ENCODE measurements at regions not wholly inside any gene's neighbourhood (a gene's known extent, or its start where the extent isn't known, plus 50 kb on each side); places are given as distances from the start of the nearest gene placed in this dataset.
A peak's percentile ranks its signal among the peaks of the same experiment; 100 is the strongest.

DNA sequence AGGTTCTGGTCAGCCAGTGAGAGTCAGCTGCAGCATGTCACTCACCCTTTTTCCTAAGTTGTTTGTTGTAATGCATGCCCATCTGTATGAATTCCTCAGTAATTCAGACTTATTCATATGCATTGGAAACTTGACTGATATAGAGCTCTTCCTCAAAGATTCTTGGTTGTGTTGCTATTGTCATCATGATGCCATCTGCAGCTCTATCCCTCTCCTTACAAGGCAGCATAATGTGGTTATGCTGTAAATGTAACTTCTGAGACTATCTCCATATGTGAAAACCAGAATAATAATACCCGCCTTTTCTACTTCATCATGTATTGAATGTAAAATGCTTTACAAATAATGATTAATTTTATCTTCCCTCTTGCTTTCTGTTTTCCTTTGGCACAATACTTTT, 252.6 kb upstream of the MTPN start:
- no peak for DNase-seq

DNA sequence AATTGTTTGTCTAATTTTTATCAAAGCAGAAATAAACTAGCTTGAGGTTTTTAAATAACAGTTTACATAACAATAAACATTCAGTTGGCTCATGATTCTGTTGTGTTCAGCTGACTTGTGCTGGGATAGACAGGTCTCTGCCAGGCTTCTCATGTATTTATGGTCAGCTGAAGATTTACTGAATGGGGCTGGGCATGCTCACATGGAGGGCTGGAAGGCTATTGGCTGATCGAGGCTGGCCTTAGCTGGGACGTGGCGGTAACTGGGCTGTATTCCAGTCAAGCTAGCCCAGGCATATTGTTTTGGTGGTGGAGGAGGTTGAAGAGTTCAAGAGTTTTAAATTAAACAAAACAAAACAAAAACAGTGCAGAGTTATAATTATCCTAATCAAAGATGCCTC, 251.0 kb upstream of the MTPN start:
- peak; percentile 85 for DNase-seq

DNA sequence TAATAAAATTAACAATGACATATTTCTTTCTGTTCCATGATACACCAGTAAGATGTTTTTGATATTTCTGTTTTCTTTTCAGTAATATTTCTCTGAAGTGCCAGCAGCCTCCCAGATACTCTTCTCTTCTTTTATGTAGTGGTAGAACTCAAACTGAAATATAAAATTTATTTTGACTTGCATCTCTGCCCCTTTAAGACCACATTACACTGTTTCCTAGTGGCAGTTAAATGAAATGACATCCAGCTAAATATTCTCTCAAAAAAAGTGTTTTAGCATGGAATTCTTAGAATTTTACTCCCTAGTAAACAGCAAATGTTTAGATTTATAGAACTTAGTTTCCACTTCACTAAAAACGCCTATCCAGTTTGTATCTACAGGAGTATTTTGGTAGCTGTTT, 237.2 kb upstream of the MTPN start:
- no peak for DNase-seq

DNA sequence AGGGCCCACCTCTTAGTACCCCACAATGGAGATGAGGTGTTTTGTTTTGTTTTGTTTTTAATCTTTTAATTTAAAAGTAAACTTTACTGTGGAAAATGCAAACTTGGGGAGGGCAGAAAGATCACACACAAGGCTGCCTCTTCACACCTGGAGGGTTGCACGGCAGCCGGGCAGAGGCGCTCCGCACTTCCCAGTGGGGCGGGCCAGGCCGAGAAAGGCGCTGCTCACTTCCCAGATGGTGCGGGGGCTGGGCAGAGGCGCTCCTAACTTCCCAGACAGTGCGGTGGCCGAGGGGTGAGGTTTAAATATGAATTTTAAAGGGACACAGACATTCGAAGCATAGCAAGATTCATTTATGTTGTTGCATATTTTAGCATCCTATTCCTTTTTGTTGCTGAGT, 235.9 kb upstream of the MTPN start:
- DNase-seq: no peak

- DNase-seq: no peak
These were observed 233.5 kb upstream of the MTPN start for GRCh38 chr7:136210664-136211063.

DNA sequence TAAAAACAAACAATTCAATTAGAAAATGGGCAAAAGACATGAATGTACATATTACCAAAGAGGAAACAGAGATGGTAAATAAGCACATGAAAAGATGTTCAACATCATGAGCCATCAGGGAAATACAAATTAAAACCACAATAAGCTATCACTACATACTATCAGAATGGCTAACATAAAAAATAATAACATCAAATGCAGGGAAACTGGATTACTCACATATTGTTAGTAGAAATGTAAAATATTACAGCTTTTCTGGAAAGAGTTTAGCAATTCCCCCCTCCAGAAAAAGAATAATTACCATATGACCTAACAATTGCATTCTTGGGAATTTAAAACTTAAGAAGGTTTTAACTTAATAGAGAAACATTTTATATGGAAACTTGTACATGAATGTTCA, 232.9 kb upstream of the MTPN start:
- DNase-seq: no peak

DNA sequence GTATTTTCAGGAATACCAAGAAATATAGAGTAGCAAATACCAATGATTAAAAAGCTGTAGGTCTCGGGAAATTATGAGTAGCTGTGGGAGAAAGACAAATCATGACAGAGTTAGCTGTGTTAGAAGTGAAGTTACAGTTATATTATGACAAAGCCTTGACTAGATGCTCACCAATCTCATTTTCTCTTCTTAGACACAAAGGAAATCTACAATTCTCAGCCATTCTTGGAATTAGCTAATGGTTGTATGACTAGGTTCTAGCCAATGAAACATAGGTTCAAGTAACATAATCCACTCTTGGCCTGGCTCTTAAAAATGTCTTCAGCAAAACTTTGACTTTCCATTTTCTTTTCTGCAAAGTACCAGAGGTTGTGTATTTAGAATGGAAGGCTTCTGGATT, 228.8 kb upstream of the MTPN start:
- no peak for DNase-seq

DNA sequence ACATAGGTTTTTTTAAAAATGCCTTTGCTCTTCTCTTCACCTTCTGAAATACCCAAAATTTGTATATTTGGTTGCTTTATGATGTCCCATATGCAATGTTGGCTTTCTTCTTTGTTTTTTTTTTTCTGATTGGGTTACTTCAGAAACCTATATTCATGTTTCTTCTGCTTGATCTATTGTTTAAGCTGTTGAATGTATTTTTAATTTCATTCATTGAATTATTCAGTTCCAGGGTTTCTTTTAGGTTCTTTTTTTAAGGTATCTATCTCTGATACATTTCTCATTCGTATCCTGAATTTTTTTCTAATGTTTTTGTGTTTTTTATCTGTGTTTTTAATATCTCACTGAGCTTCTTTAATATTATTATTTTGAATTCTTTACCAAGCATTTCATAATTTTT, 221.0 kb upstream of the MTPN start:
- DNase-seq: no peak

DNA sequence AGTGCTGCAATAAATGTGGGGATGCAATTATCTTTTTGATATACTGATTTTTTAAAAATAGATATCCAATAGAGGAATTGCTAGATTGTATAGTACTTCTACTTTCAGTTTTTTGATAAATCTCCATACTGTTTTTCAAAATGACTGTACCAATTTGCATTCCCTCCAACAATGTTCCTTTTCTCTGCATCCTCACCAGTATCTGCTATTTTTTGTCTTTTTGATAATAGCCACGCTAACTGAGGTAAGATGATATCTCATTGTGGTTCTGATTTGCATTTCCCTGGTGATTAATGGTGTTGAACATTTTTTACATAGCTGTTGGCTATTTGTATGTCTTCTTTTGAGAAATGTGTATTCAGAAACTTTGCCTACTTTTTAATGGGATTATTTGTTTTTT, 217.7 kb upstream of the MTPN start:
- DNase-seq: no peak

DNA sequence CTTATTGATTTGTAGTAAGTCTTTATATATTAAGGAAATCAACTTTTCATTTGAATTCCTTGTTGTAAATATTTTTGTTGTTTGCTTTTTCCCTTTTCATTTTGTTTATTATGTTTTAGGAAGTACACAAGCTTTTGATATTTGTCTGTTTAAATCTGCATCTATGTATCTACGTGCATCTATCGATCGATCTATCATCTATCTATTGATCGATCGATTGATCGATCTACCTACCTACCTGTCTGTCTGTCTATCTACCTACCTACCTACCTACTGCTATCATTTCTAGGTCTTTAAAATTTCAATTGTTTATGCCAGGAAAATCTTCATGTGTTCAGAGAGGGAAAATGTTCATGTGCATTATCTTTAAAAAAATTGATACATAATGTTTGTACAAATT, 216.8 kb upstream of the MTPN start:
- no peak for DNase-seq

DNA sequence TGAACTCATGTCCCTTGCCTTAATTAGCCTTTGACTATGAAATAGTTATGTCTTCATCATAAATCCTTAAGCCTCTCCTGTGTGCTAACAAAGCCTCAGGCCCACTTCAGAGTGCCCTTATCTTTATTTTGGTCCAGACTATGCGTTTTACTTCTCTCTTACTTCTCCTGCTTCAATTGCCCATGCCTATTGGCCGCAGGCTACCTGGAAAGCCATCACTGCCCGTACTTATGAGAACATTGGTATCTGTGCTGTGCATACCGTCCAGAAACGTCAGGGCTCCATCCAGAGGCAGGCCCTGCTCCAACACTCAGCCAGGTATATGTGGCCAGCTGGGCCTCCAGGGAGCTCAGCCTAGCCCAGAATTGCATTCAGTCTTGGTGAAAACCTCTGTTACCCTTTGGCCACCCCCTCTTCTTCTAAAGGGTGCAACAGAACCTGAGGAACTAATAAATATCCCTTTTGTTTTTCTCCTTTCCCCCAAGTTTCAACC, 212.4 kb upstream of the MTPN start:
- no peak for DNase-seq

DNA sequence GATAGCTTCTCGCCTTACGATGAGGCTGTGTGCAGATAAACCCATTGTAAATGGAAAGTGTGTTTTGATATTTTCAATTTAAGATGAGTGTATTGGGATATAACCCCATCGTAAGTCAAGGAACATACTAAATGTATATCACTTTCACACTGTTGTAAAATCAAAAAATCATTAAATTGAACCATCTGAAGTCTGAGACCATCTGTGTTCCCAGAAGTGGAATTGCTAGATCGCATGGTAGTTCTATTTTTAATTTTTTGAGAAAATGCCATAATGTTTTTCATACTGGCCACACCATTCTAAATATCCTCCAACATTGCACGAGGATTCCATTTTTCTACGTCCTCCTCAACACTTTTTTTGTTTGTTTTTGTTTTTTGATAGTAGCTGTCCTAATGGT, 209.1 kb upstream of the MTPN start:
- no peak for DNase-seq

- DNase-seq: no peak
These were observed 207.6 kb upstream of the MTPN start for GRCh38 chr7:136184719-136185118.

DNA sequence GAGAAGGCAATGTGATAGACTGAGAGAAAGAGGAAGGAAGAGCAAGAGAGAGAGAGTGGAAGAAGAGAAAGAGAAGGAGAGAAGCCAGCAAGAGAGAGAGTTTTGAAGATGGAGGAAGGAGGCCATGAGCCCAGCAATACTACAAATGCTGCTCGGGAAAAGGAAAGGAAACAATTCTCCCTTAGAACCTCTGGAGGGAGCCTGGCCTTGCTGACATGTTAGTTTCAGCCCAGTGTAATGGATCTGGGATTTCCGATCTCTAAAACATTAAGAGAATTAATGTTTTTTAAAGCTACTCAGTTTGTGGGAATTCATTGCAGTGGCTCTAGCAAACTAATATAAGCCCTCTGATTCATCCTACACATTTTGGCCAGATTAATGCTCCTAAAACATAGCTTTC, 206.8 kb upstream of the MTPN start:
- no peak for DNase-seq

GRCh38 chr7:136180984-136181383, 203.8 kb upstream of the MTPN start:
- no peak for DNase-seq

DNA sequence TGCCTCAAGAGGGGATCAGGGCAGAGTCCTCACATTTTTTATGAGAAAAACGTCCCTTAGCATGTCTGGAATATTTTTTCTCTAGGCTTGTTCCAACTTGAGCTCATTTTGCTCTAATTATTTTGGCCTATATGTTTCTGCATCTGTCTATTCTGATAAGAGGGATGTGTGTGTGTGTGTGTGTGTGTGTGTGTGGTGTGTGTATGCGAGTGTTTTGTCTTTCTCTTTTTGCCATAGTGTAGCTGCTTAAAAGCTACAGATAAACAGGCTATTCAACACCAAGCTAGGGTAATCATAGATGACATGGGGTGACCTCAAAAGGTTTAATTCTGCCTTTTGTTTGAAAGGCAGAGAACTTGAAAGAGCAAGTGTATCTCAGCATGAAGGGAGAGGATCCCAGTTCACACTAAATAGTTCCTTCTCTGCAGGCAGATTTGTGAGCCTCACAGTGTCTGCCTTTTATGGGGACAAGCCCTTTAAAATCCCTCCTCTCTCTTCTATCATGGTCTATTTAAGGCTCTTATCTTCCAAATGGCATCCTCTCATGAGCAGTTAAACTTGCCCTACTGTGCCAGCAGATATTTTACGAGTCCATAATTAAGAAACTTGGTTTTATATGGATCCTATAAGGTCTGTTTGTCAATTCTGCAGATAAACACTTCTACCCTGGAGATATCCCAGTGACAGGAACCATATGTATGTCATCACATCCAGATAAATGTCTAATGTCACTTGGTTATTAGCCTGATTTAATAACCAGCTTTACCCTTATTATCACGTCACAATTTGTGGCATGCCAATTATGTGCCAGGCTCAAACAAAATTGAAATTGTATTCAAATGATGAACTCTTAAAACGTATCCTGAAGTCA, 202.9 kb upstream of the MTPN start:
- DNase-seq: no peak

GRCh38 chr7:136179154-136179553, 202.0 kb upstream of the MTPN start:
- no peak for DNase-seq

DNA sequence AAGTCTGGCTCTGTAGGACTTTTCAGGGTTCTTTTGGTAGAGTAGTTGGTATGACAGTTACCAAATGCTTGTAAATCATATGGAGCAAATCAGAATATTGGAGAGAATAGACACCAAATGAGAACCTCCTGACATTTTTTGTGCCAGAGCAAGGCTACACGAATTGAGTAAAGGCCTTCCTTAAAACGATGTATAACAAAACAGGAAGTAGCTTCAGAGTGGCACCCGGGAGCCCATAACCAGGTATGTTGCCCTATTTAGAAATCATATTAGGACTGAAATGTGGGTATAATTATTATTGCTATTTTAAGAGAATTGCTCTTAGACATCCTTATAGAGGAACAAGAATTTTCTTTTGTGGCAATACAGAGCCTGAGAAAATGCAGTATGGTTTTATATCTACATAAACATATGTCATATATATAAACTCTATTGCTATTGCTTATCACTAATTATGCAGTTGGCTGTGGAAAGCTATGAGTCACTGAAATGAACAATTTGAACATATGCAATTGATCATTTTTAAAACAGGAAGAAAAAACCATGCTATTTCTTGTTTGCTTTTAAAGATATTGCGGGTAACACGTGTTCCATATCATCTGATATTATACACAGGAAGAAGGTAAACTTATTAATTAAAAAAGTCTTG, 197.4 kb upstream of the MTPN start:
- DNase-seq: no peak

DNA sequence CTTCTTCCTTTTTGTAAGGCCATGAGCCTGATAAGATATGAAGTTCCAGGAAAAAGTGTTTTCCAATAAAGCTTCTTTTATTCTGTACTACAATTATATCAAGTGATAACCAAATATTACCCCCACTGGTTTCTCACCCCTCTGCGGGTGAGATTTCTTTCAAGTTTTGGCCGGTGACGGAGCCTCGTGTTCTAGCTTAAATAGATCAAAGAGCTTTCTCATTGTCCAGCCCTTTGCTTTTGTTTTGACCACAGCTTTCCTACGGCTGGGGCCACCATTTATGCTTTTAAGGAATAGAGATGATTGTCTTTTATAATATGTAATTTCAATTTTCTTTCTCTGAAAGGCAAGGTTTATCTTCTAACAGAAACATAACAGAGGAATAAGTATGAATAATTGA, 196.7 kb upstream of the MTPN start:
- DNase-seq: no peak

- DNase-seq: no peak
These were observed 194.1 kb upstream of the MTPN start for GRCh38 chr7:136171233-136171632.

DNA sequence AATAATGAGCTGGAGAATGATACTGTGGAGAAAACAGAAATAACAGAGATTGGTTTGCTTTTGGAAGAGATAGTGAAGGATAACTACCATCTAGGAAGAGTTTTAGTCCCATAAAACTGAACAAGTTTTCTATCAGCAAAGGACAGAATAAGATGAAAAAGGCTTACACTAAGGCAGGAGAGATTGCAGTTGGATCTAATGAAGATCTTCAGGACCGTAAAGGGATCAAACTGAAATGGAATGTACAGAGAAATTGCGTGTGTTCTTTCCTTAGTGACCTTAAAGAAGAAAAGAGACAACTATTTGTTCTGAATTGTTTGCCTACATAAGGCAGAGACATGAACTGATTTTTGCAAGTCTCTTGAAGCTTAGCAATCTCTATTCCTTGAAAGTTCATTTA, 191.7 kb upstream of the MTPN start:
- DNase-seq: no peak

DNA sequence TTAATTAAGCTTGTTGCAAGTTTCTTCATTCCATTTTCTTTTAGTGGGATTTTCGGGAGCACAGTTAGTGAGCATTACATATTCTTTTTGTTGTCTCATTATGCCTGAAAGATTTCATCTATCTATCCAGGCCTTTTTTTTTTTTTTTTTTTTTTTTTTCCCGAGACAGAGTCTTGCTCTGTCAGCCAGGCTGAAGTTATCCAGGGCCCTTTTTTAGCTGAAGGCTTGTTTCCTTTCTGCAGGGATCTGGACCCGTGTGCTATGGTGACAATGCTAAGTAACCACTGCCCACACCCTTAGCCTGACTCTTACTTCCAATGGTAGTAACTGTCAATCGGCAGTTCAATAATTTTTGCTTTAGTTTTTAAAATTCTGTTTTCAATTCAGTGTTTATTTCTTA, 190.8 kb upstream of the MTPN start:
- no peak for DNase-seq

DNA sequence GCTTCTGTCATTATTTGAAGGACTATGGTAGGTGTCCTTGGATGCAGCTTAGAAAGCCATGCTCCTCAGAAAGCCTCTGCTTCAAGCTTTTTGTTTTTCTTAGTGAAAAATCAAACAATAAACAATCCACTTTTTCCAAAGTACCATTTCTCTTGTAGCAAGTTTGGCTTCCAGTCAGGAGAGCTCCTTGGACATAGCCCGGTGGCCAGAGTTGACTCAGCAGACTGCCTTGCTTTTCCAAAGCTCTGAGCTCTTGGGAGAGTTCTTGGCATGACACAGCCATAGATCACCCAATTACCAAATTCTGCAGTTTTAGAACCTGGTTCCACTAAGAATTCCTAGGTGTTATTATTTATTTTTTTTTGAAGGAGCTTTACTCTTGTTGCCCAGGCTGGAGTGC, 189.4 kb upstream of the MTPN start:
- DNase-seq: no peak

GRCh38 chr7:136163340-136163801, 186.2 kb upstream of the MTPN start:
- no peak for DNase-seq

DNA sequence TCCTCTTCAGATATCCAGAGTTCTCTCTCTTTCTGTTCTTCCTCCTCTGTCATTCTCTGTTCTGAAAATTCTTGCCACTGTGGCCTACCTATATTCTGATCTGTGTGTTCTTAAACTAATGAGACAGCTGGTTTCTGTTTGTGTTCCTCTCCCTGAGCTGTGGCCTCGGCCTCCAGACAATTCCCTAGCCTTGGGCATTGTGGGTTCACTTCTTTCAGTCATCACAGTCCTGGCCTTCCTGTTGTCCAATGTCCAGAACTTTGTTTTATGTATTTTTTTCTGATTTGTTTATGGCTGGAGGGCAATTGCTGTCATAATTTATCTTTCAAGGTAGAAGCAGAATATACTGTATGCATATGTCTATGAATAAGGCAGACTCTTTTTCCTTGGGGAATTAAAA, 173.2 kb upstream of the MTPN start:
- no peak for DNase-seq
